ENCODE measurements at regions not wholly inside any gene's neighbourhood (a gene's known extent, or its start where the extent isn't known, plus 50 kb on each side); places are given as distances from the start of the nearest gene placed in this dataset.

- Histone ChIP-seq H3K4me3 (replicated peaks in 1 of 3; ENCODE audit: insufficient read depth in 1 of 3, low read depth in 2 of 3, low read length in 3 of 3) (no peak overlapping the region), H4K20me1 (ENCODE audit: insufficient read depth, low read length) (no peaks in the 10 kb centered on the region), H2AFZ (ENCODE audit: low read length) (no peak overlapping the region), H3K4me1 (ENCODE audit: insufficient read depth, low read length) (no peaks in the 10 kb centered on the region), H3K79me2 (ENCODE audit: insufficient read depth, low read length) (no peaks in the 10 kb centered on the region), H3K27ac (ENCODE audit: extremely low read length, insufficient read depth, low read length) (no peak overlapping the region), H3K27me3 (ENCODE audit: control insufficient read depth in 1 of 2, insufficient read depth in 2 of 2, low read length in 2 of 2) (peaks cover 0 to 47% of the 10 kb centered on the region in 2 experiments; a peak in 2 of 5 replicates), H3K4me2 (ENCODE audit: low read depth, low read length) (no peak overlapping the region), H3K9ac (ENCODE audit: insufficient read depth, low read depth, low read length) (no peak overlapping the region), H3K36me3 (replicated peaks in 1 of 2; ENCODE audit: control insufficient read depth in 1 of 2, insufficient read depth in 2 of 2, low read length in 2 of 2) (no peaks in the 10 kb centered on the region), H3K9me3 (ENCODE audit: low read length) (no peaks in the 10 kb centered on the region)
- in situ Hi-C loops (cut with HindIII; ENCODE audit: extremely low pct_ligation_motif_present, low pct_unique_long_range_greater_than_20kb) (no loop called here), intact Hi-C loops (cut with micrococcal nuclease; ENCODE audit: unreplicated experiment) (no loop called here)
- no peak for FAIRE-seq
- POLR2A ChIA-PET = no interaction called here
- 3% methylated on average over 1 of the region's 1 CpG for WGBS (ENCODE audit: low lambda C conversion rate)
- no peak for DNase-seq (ENCODE audit: low spot score)
- TF ChIP-seq KDM5B (CRISPR knock-in tag; IDR thresholded peaks at IDR 0.05; ENCODE audit: borderline replicate concordance) (no peak), ZNF709 (CRISPR knock-in tag; IDR thresholded peaks at IDR 0.05) (no peak), MEIS1 (CRISPR knock-in tag; IDR thresholded peaks at IDR 0.05; ENCODE audit: borderline replicate concordance) (no peak), SP4 (CRISPR knock-in tag; IDR thresholded peaks at IDR 0.05) (no peak), ZFP37 (CRISPR knock-in tag; IDR thresholded peaks at IDR 0.05; ENCODE audit: borderline replicate concordance) (no peak)
- CTCF ChIA-PET (ENCODE audit: low intra/inter-chr PET ratio, low total read pairs) = no interaction called here
- no peak for ATAC-seq
- no TSS peak for BruUV-seq (replicated peaks)
Observed at GRCh38 chr22:22414266-22414665, 94.3 kb downstream of the ZNF280B start.

GRCh38 chr22:22417495-22418162 is 90.9 kb downstream of the ZNF280B start:
- no peaks in the 10 kb centered on the region for H3K9me3 ChIP-seq (ENCODE audit: low read length)
- no peaks in the 10 kb centered on the region; a peak in 1 of 5 replicates for H3K36me3 ChIP-seq (replicated peaks in 1 of 2; ENCODE audit: control insufficient read depth in 1 of 2, insufficient read depth in 2 of 2, low read length in 2 of 2)
- no peak overlapping the region for H3K4me3 ChIP-seq (replicated peaks in 1 of 3; ENCODE audit: insufficient read depth in 1 of 3, low read depth in 2 of 3, low read length in 3 of 3)
- H3K4me2 ChIP-seq (ENCODE audit: low read depth, low read length) = no peak overlapping the region
- ChIA-PET POLR2A (no interaction called here), CTCF (ENCODE audit: low intra/inter-chr PET ratio, low total read pairs) (no interaction called here)
- intact Hi-C loops (cut with micrococcal nuclease; ENCODE audit: unreplicated experiment) = no loop called here
- ATAC-seq = no peak
- no peak for FAIRE-seq
- WGBS (ENCODE audit: low lambda C conversion rate) = 16% methylated on average over 9 of the region's 9 CpGs
- no peak for DNase-seq (ENCODE audit: low spot score)
- H3K27ac ChIP-seq (ENCODE audit: extremely low read length, insufficient read depth, low read length) = no peak overlapping the region
- H3K4me1 ChIP-seq (ENCODE audit: insufficient read depth, low read length) = peaks cover 3% of the 10 kb centered on the region
- H3K79me2 ChIP-seq (ENCODE audit: insufficient read depth, low read length) = no peaks in the 10 kb centered on the region
- H3K9ac ChIP-seq (ENCODE audit: insufficient read depth, low read depth, low read length) = no peak overlapping the region
- BruUV-seq (replicated peaks) = no TSS peak
- H4K20me1 ChIP-seq (ENCODE audit: insufficient read depth, low read length) = no peaks in the 10 kb centered on the region
- no peak overlapping the region for H2AFZ ChIP-seq (ENCODE audit: low read length)
- H3K27me3 ChIP-seq (ENCODE audit: control insufficient read depth in 1 of 2, insufficient read depth in 2 of 2, low read length in 2 of 2) = peaks cover 0 to 65% of the 10 kb centered on the region in 2 experiments; a peak in 3 of 5 replicates
- in situ Hi-C loops (cut with HindIII; ENCODE audit: extremely low pct_ligation_motif_present, low pct_unique_long_range_greater_than_20kb) = no loop called here
- TF ChIP-seq NCOA1 (CRISPR knock-in tag; IDR thresholded peaks at IDR 0.05) = no peak
- TF ChIP-seq ZNF280D (CRISPR knock-in tag; IDR thresholded peaks at IDR 0.05) = no peak
- no peak for TF ChIP-seq AHDC1 (CRISPR knock-in tag; IDR thresholded peaks at IDR 0.05; ENCODE audit: borderline replicate concordance)
- no peak for TF ChIP-seq MED1 (CRISPR knock-in tag; IDR thresholded peaks at IDR 0.05)
- TF ChIP-seq ZNF10 (CRISPR knock-in tag; IDR thresholded peaks at IDR 0.05; ENCODE audit: borderline replicate concordance, low read depth) = no peak

Measured in HepG2 (cell line).